Activated CD4-positive, alpha-beta T cell treated with anti-CD3 and anti-CD28 coated beads, Interleukin-10, Interleukin-2, amounts not matched to agents 100 ng/mL and 50 ng/mL, durations not matched to agents 16 hours and 8 hours (primary cell): ENCODE measurements at regions not wholly inside any gene's neighbourhood (a gene's known extent, or its start where the extent isn't known, plus 50 kb on each side); places are given as distances from the start of the nearest gene placed in this dataset.

Experiments
- DNase-seq: peaks from one replicate; pipeline ENCODE4 v3.0.0-alpha.2; 2020

GRCh38 chr17:27396045-27396444, 60.2 kb upstream of the KSR1 start:
- DNase-seq = no peak

- DNase-seq = no peak
Measured at GRCh38 chr17:27396941-27397340, 59.3 kb upstream of the KSR1 start.

DNA sequence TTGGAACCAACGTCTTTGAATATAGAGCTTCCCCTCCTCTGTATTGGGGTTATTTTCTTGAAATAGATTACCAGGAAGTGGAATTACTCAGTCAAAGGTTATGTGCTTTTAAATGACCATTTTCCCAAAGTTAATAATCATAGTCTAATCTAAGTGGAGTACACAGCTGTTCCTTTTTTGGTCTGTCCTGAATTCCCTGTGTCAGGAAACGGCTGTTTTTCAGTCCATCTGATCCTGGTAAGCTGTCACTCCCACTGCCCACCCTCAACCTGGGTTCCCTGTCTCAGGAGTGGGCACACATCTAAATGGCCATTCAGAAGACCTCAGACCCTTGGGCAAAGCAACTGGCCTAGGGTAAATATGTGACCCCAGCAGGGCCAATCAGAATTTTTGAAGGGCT, 57.6 kb upstream of the KSR1 start:
- no peak for DNase-seq

DNA sequence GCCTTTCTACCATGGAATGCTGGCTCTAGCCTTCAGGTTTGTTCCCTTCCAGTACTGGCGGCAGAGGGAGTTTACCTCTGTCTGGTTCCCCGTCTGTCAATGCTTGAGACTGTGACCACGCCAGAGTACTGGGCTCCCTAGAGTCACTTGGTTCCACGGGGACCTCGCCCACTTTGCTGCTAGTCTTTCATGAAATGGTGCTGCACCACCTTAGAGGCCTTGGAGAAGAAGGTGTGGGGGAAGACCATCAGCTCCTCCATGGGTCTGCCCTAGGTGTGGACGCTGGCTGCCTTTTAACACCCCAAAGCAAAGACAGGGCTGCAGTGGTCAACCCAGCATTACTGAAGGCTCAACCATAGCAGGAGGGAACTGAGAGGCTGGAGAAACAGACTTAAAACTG, 55.3 kb upstream of the KSR1 start:
- DNase-seq = no peak

DNA sequence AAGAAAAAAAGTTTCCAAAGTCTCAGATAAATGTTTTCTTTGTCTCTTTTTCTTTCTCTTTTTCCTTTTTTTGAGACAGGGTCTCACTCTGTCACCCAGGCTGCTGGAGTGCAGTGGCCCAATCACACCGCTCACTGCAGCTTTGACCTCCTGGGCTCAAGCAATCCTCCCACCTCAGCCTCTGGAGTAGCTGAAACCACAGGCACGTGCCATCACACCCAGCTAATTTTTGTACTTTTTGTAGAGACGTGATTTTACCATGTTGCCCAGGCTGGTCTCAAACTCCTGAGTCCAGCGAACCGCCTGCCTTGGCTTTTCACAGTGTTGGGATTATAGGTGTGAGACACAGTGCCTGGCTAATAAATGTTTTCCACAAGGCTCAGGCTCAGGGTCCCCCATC, 53.3 kb upstream of the KSR1 start:
- DNase-seq = no peak

DNA sequence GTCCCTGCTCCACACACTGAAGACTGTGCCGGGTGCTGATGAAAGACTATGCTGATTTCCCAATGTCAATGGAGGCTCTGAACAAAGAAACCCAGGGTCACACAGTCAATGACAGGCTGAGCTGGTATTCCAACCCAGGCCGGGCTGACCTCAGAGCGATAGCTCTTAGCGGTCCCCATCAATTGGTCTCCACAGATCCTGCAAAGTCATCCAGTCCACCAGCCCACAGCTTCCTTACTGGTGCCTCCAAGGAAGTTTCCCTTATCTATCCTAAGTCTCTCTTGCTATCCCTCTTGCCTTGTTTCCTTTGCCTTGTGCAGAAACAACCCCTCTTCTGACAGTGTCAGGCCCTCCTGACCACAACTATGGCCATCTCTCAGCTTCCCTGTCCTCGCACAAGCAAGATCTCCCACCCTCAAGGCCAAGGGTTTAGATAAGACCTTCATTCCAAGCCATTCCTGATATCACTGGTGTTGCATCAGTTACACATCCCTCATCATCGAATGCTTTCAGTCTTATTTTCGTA, 52.7 kb upstream of the KSR1 start:
- no peak for DNase-seq

- no peak for DNase-seq
Measured at GRCh38 chr17:27404676-27405075, 51.6 kb upstream of the KSR1 start.
